HUES6 (cell line): ENCODE measurements at regions not wholly inside any gene's neighbourhood (a gene's known extent, or its start where the extent isn't known, plus 50 kb on each side); places are given as distances from the start of the nearest gene placed in this dataset.

Source experiments
- H3K27ac ChIP-seq: 2 replicates; pipeline ENCODE4 v1.7.0; 2013; ENCODE audit warnings: low read depth, mild to moderate bottlenecking, low read length, inconsistent platforms
- H3K27me3 ChIP-seq: 2 replicates; pipeline ENCODE4 v1.6.1; 2013; ENCODE audit warnings: low read length; ENCODE audit not compliant: control insufficient read depth, insufficient read depth
- H3K36me3 ChIP-seq: 2 replicates; pipeline ENCODE4 v1.6.1; 2013; ENCODE audit warnings: low read length; ENCODE audit not compliant: control insufficient read depth, insufficient read depth
- H3K4me1 ChIP-seq: 2 replicates; pipeline ENCODE4 v1.6.1; 2013; ENCODE audit warnings: low read length; ENCODE audit not compliant: control insufficient read depth, insufficient read depth
- H3K4me3 ChIP-seq: 2 replicates; pipeline ENCODE4 v1.5.1; 2013; ENCODE audit warnings: low read depth, low read length
- H3K9ac ChIP-seq: one replicate; pipeline ENCODE4 v1.6.1; 2013; ENCODE audit warnings: mild to moderate bottlenecking, low read length
- H3K9me3 ChIP-seq: 2 replicates; pipeline ENCODE4 v1.6.1; 2013; ENCODE audit warnings: low read depth, low read length; ENCODE audit not compliant: control insufficient read depth, insufficient read depth

DNA sequence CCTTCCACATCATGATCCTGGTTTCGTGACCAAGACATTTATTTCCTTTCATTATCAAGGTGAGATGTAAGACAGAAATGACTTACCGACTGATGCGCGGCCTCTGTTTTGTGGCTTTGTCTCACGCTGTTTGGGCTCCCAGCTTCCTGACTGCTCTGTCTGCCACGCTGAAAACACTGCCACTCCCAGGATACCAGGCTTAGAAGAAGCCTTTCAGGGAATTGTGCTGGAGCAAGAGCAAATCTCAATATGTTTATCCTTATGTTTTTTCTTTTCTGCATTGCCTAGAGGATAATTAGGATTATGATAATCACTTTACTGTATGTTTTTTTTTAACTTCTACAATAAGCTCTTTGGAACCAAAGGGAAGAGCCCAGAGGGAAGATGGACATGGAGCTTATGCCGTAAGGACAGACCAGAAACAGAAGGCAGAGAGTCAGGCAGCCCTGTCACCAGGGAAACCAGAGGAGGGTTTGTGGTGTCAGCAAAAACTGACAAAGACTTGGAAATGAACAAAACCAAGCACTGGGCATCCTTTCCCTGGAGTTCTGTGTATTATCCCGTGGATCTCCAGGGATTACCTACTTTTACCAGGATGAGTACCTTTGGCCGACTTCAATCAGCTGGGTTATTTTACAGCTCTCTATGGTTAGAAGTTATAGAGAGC, 68.2 kb upstream of the ISX start:
- no peaks in the 10 kb centered on the region for H3K9me3 ChIP-seq
- no peaks in the 10 kb centered on the region for H3K36me3 ChIP-seq
- no peak overlapping the region for H3K9ac ChIP-seq
- H3K4me1 ChIP-seq, result no peaks in the 10 kb centered on the region
- H3K27me3 ChIP-seq, result no peaks in the 10 kb centered on the region
- H3K27ac ChIP-seq, result no peak overlapping the region
- no peak overlapping the region for H3K4me3 ChIP-seq

DNA sequence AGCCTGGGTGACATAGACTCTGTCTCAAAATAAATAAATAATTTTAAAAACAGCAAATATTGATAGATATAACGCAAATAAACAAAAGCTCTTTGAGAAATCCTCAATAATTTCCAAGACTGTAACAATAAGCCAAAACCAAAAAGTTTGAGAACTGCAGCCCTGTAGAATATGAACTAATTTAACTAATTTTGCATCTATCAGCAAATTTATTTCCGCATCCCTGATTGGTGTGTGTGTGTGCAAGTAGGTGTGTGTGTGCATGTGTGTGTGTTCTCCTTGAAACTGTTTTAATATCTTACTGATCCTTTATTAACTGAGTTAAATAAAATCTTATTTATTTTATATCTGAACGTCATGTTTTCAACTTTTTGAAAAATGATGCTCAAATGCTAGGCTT, 67.0 kb upstream of the ISX start:
- no peaks in the 10 kb centered on the region for H3K9me3 ChIP-seq
- no peaks in the 10 kb centered on the region for H3K27me3 ChIP-seq
- no peak overlapping the region for H3K9ac ChIP-seq
- no peaks in the 10 kb centered on the region for H3K4me1 ChIP-seq
- H3K4me3 ChIP-seq, result no peak overlapping the region
- H3K27ac ChIP-seq, result no peak overlapping the region
- no peaks in the 10 kb centered on the region for H3K36me3 ChIP-seq

DNA sequence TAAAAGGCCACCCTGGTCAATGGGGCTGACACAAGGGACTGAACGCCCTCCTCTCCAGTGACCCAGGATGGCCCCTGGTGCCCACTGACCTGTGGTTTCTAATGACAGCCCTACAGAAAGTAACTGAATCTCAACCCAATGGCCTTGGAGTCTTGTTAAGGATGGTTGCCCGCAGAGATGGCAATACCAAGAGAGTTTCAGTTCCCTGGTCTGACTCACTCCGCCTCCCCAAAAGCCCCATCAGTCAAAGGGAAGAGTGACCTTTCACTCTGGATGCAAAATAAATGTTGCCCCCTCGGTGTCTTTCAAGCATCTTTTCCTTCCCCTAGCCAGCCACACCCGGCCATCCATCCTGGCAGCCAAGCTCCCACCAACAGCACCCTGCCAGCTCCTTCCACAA, 57.7 kb upstream of the ISX start:
- no peaks in the 10 kb centered on the region for H3K27me3 ChIP-seq
- H3K4me3 ChIP-seq, result no peak overlapping the region
- H3K36me3 ChIP-seq, result no peaks in the 10 kb centered on the region
- H3K9me3 ChIP-seq, result 0 out of 2 replicates have a peak, but pooled peaks cover 5% of the 10 kb centered on the region
- no peak overlapping the region for H3K27ac ChIP-seq
- no peak overlapping the region for H3K9ac ChIP-seq
- H3K4me1 ChIP-seq, result no peaks in the 10 kb centered on the region

DNA sequence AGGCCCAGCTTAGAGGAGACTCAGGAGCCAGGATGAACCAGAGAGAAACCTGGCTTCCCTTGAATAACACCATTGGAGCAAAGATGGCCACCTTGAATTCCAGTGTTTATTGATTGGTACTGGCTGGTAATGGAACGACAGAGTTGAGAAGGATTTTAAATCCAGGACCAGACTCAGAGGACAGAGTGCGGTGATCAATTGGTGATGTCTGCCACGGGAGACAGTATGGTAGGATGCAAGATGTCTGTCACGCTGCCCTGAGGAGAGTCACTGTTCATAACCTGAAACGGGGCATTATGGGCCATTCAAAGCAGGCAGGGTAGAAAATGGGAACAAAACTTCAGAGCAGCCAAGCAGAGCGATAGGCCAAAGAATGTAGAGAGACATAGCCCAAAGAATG, 55.4 kb upstream of the ISX start:
- Histone ChIP-seq H3K36me3 (no peaks in the 10 kb centered on the region), H3K9ac (no peak overlapping the region), H3K9me3 (0 out of 2 replicates have a peak, but pooled peaks cover 5% of the 10 kb centered on the region)

DNA sequence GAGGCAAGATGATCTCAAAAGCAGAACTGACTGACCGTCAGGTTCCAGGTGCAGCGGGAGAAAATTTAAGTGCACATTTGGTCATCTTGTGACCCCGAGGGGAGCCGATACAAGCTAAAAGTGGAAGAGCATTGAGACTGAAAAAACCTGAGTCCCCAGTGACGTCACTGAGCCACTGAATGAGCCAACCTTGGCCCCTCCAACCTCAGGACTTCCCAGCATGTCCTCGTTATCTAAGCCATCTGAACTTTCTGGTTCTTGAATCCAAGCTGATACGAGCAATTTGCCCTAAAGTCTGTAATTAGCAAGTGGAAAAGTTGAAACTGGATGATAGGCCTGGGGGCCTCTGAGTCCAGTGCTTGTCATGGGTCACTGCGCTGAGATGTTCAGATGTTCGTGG, 51.1 kb upstream of the ISX start:
- Histone ChIP-seq H3K4me1 (no peaks in the 10 kb centered on the region), H3K9ac (no peak overlapping the region), H3K27ac (no peak overlapping the region), H3K27me3 (no peaks in the 10 kb centered on the region), H3K4me3 (no peak overlapping the region), H3K36me3 (no peaks in the 10 kb centered on the region), H3K9me3 (0 out of 2 replicates have a peak, but pooled peaks cover 5% of the 10 kb centered on the region)

More for the DNA sequence above, 55.4 kb upstream of the ISX start:
- no peaks in the 10 kb centered on the region for H3K27me3 ChIP-seq
- no peak overlapping the region for H3K27ac ChIP-seq
- H3K4me1 ChIP-seq, result no peaks in the 10 kb centered on the region
- no peak overlapping the region for H3K4me3 ChIP-seq
